Transverse colon (tissue), 4 donors: ENCODE measurements at regions not wholly inside any gene's neighbourhood (a gene's known extent, or its start where the extent isn't known, plus 50 kb on each side); places are given as distances from the start of the nearest gene placed in this dataset.

Source experiments
- DNase-seq: peaks from one replicate; pipeline ENCODE4 v3.0.0-alpha.2; 2019
- H3K27ac ChIP-seq, 4 donors: fragments of 200-600 bp; sonication (generic); 2 replicates each; pipeline ENCODE4 v1.5.1; 2016 to 2018; ENCODE audit warnings: inconsistent platforms in 4 of 4
- H3K27me3 ChIP-seq: fragments of 200-600 bp; sonication (generic); 2 replicates; pipeline ENCODE4 v1.5.1; 2017; ENCODE audit warnings: inconsistent platforms
- H3K36me3 ChIP-seq, 4 donors: fragments of 200-600 bp; sonication (generic); 2 replicates each; pipeline ENCODE4 v1.5.1; 2017 to 2019; ENCODE audit warnings: inconsistent platforms in 4 of 4
- H3K4me1 ChIP-seq, 4 donors: fragments of 200-600 bp; sonication (generic); 2 replicates each; pipeline ENCODE4 v1.5.1; 2017 to 2020; ENCODE audit warnings: inconsistent platforms in 4 of 4
- H3K4me3 ChIP-seq, 4 donors: fragments of 200-600 bp; sonication (generic); 1 replicate in 1 of 4; 2 replicates in 3 of 4; pipeline versions ENCODE4 v1.5.1 to v1.6.1; 2017 to 2019; ENCODE audit warnings: inconsistent platforms in 4 of 4
- H3K9me3 ChIP-seq, 2 donors: fragments of 200-600 bp; sonication (generic); 2 replicates each; pipeline ENCODE4 v1.5.1; 2017 to 2019; ENCODE audit warnings: inconsistent platforms in 2 of 2
- CTCF ChIP-seq, 5 experiments: fragments of 200-600 bp in 3 of 5; fragments of 450-650 bp in 2 of 5; sonication (generic) in 3 of 5; IDR thresholded peaks; 1 replicate in 2 of 5; 2 replicates in 3 of 5; pipeline ENCODE4 v1.5.1; 2016 to 2017; ENCODE audit warnings: antibody characterized with exemption in 5 of 5, inconsistent platforms in 3 of 5, mild to moderate bottlenecking in 2 of 5, moderate library complexity in 1 of 5
- EP300 ChIP-seq: sonication (generic); formaldehyde crosslinking; IDR thresholded peaks from one replicate; pipeline ENCODE4 v1.6.1; 2017; ENCODE audit warnings: antibody characterized with exemption, low read depth
- POLR2A ChIP-seq: fragments of 450-650 bp; IDR thresholded peaks from one replicate; pipeline ENCODE4 v1.6.1; 2016; ENCODE audit warnings: antibody characterized with exemption, mild to moderate bottlenecking, moderate library complexity
- POLR2AphosphoS5 ChIP-seq, 3 donors: sonication (generic); formaldehyde crosslinking; IDR thresholded peaks; one replicate each; pipeline ENCODE4 v1.6.1; 2016; ENCODE audit warnings: antibody characterized with exemption in 3 of 3
- WGBS, 2 donors: methylation state at CpG; one replicate each; pipeline ENCODE4 v1.1.5; 2018; ENCODE audit warnings: low coverage in 1 of 2; 5-methylcytosine and 5-hydroxymethylcytosine counted together
- in situ Hi-C, 4 donors: fragments of 200-750 bp; cut with MboI; loops; one replicate each; pipeline versions ENCODE4 v1.15.0 to v1.15.1; 2017; ENCODE audit warnings: low sequenced_read_pairs in 3 of 4, low pct_ligation_motif_present in 1 of 4, low pct_unique_long_range_greater_than_20kb in 1 of 4
- intact Hi-C: fragments of 100-400 bp; cut with DNase I; formaldehyde crosslinking; loops from one replicate; pipeline ENCODE4 v1.15.1; 2023; ENCODE audit warnings: low total_unique reads

GRCh38 chr7:16178092-16178491 lies 243.2 kb downstream of the CRPPA start:
- Histone ChIP-seq H3K4me1 (no peaks in the 10 kb centered on the region), H3K27ac (no peak overlapping the region), H3K4me3 (no peak overlapping the region), H3K27me3 (no peaks in the 10 kb centered on the region), H3K36me3 (peaks cover 0 to 2% (median 0%) of the 10 kb centered on the region in 4 donors), H3K9me3 (no peaks in the 10 kb centered on the region)
- DNase-seq: no peak
- in situ Hi-C loops: no loop called here
- 58 to 66% methylated on average over 2 of the region's 2 CpGs for WGBS, 2 donors
- intact Hi-C loops: no loop called here
- TF ChIP-seq EP300: no peak
- TF ChIP-seq POLR2AphosphoS5 (IDR thresholded peaks at IDR 0.05): no peak
- TF ChIP-seq POLR2A: no peak
- TF ChIP-seq CTCF (IDR thresholded peaks at IDR 0.05): no peak

- TF ChIP-seq CTCF (IDR thresholded peaks at IDR 0.05) (no peak), POLR2AphosphoS5 (IDR thresholded peaks at IDR 0.05) (no peak), POLR2A (no peak), EP300 (no peak)
- Histone ChIP-seq H3K36me3 (peaks cover 0 to 2% (median 0%) of the 10 kb centered on the region in 4 donors), H3K9me3 (no peaks in the 10 kb centered on the region), H3K4me3 (no peak overlapping the region), H3K4me1 (no peaks in the 10 kb centered on the region), H3K27me3 (no peaks in the 10 kb centered on the region), H3K27ac (no peak overlapping the region)
- intact Hi-C loops: no loop called here
- DNase-seq: no peak
- in situ Hi-C loops: no loop called here
- 81 to 88% methylated on average over 4 of the region's 4 CpGs for WGBS, 2 donors
Observed at GRCh38 chr7:16174253-16174652, 247.1 kb downstream of the CRPPA start.

- 84 to 87% methylated on average over 2 of the region's 2 CpGs for WGBS, 2 donors
- DNase-seq: no peak
- no peaks in the 10 kb centered on the region for H3K27me3 ChIP-seq
- intact Hi-C loops (no loop called here), in situ Hi-C loops (no loop called here)
- H3K4me3 ChIP-seq: no peak overlapping the region
- H3K4me1 ChIP-seq: no peaks in the 10 kb centered on the region
- H3K27ac ChIP-seq: no peak overlapping the region
- no peak for TF ChIP-seq EP300
- no peak for TF ChIP-seq POLR2AphosphoS5 (IDR thresholded peaks at IDR 0.05)
- TF ChIP-seq POLR2A: no peak
- no peaks in the 10 kb centered on the region for H3K9me3 ChIP-seq
- H3K36me3 ChIP-seq: peaks cover 0 to 2% (median 0%) of the 10 kb centered on the region in 4 donors
Observed at GRCh38 chr7:16172366-16172765, 249.0 kb downstream of the CRPPA start.

- H3K27me3 ChIP-seq: no peaks in the 10 kb centered on the region
- H3K4me3 ChIP-seq: no peak overlapping the region
- in situ Hi-C loops (no loop called here), intact Hi-C loops (no loop called here)
- peaks cover 0 to 2% (median 0%) of the 10 kb centered on the region in 4 donors for H3K36me3 ChIP-seq
- TF ChIP-seq CTCF (IDR thresholded peaks at IDR 0.05) (no peak), EP300 (no peak), POLR2AphosphoS5 (IDR thresholded peaks at IDR 0.05) (no peak), POLR2A (no peak)
- no peaks in the 10 kb centered on the region for H3K4me1 ChIP-seq
- 81 to 100% methylated on average over 1 to 3 of the region's 3 CpGs for WGBS, 2 donors
- no peak overlapping the region for H3K27ac ChIP-seq
- H3K9me3 ChIP-seq: no peaks in the 10 kb centered on the region
- DNase-seq: no peak
Observed at GRCh38 chr7:16171928-16172327, 249.4 kb downstream of the CRPPA start.

- in situ Hi-C loops: no loop called here
- 85% methylated on average over 14 of the region's 18 CpGs; no CpG with 5 or more reads in 1 of the 2 donors for WGBS, 2 donors
- Histone ChIP-seq H3K27ac (no peak overlapping the region), H3K27me3 (no peaks in the 10 kb centered on the region), H3K9me3 (no peaks in the 10 kb centered on the region), H3K4me3 (no peak overlapping the region), H3K4me1 (no peaks in the 10 kb centered on the region), H3K36me3 (no peaks in the 10 kb centered on the region)
- DNase-seq: no peak
- intact Hi-C loops: no loop called here
- TF ChIP-seq CTCF (IDR thresholded peaks at IDR 0.05) (no peak), POLR2A (no peak), POLR2AphosphoS5 (IDR thresholded peaks at IDR 0.05) (no peak), EP300 (no peak)
Observed at GRCh38 chr7:16170671-16171070, 250.7 kb downstream of the CRPPA start.
